ENCODE measurements at regions not wholly inside any gene's neighbourhood (a gene's known extent, or its start where the extent isn't known, plus 50 kb on each side); places are given as distances from the start of the nearest gene placed in this dataset.

GRCh38 chr1:56191369-56191768 lies 388.0 kb downstream of the PLPP3 start:
- no peak for TF ChIP-seq POLR2A (IDR thresholded peaks at IDR 0.05; ENCODE audit: low read length)
- TF ChIP-seq GATA1 (IDR thresholded peaks at IDR 0.05; ENCODE audit: low read depth, low read length) = no peak

Measured in erythroblast (primary cell).